ENCODE measurements at regions not wholly inside any gene's neighbourhood (a gene's known extent, or its start where the extent isn't known, plus 50 kb on each side); places are given as distances from the start of the nearest gene placed in this dataset.

DNA sequence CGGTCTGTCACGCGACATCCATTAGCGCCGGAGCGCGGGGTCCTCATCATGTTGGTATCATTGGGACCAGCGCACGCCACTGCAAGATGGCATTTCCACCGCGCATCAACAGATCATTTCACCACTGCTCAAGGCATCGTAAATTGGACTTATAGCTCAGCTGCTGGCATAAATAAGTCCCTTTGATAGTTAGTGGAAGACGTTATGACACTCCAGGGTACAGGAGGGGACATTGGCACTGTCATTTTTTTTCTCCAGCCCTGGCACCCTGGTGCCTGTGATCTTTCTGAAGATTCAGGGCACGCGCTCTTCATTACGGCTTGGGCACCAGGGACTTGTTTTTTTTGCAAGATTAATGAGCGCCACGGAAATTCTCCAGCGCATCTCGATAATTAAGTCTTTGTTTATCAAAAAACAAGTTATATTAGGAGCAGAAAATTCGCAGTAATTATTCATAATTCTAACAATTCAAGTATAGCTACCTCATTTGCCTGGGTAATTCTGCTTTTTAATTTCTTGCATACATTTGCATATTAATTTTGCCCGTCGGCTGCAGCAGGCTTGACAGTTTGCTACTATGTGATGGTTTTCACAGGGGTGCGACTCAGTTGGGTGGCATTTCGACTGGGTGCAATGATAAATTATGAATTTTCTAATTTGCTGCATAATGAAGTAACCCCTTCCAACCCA, 167.7 kb downstream of the VRK1 start:
- Histone ChIP-seq H3K4me3 (no peak overlapping the region), H3K36me3 (no peaks in the 10 kb centered on the region)

DNA sequence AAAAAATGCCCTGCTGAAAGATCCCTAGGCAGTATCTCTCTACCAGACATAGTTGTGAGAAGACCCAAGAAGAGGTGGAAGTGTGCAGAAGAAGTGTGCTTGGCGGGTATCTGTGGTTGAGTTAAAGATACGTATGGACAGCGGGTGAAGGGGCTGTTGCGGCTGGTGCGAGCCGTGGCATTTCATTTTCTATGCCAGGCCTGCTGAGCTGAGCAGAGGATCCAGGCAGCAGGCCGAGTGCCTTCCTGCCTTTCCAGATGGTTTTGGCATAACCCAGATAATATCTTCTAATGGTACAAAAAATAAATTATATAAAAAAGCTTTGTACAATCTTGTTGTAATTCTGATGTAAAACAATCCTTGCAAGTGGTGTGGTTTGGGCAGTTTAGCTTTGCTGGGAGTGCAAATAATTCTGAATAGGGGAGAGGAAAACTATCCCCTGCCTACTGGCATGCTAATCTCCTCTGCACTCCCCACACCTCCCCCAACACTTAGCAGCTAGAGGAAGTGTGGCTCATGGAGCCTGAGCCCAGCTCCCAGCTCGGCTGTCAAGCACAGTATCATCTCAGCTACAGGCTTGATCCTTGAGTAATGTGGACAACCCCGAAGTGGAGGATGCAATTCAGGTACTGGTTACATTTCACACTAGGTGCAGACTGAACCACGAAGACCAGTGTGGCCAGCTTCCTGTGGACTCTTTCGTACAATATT, 168.9 kb downstream of the VRK1 start:
- Histone ChIP-seq H3K27ac (no peak overlapping the region), H3K4me1 (no peaks in the 10 kb centered on the region), H3K4me3 (no peak overlapping the region), H3K9me3 (peaks cover under 1% of the 10 kb centered on the region), H3K27me3 (no peaks in the 10 kb centered on the region), H3K36me3 (no peaks in the 10 kb centered on the region)
- TF ChIP-seq, protein P1, sequence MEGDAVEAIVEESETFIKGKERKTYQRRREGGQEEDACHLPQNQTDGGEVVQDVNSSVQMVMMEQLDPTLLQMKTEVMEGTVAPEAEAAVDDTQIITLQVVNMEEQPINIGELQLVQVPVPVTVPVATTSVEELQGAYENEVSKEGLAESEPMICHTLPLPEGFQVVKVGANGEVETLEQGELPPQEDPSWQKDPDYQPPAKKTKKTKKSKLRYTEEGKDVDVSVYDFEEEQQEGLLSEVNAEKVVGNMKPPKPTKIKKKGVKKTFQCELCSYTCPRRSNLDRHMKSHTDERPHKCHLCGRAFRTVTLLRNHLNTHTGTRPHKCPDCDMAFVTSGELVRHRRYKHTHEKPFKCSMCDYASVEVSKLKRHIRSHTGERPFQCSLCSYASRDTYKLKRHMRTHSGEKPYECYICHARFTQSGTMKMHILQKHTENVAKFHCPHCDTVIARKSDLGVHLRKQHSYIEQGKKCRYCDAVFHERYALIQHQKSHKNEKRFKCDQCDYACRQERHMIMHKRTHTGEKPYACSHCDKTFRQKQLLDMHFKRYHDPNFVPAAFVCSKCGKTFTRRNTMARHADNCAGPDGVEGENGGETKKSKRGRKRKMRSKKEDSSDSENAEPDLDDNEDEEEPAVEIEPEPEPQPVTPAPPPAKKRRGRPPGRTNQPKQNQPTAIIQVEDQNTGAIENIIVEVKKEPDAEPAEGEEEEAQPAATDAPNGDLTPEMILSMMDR (IDR thresholded peaks at IDR 0.05): no peak
- no peak for TF ChIP-seq POLR2A (IDR thresholded peaks at IDR 0.05)
- TF ChIP-seq POLR2AphosphoS5 (IDR thresholded peaks at IDR 0.05): no peak
- no peak for TF ChIP-seq EP300 (IDR thresholded peaks at IDR 0.05)
- DNase-seq (ENCODE audit: low spot score in 2 of 2): no peak
- WGBS: 84% methylated on average over 11 of the region's 11 CpGs

More for the DNA sequence above, 167.7 kb downstream of the VRK1 start:
- DNase-seq (ENCODE audit: low spot score in 2 of 2): no peak
- H3K27ac ChIP-seq: no peak overlapping the region
- no peaks in the 10 kb centered on the region for H3K27me3 ChIP-seq
- H3K4me1 ChIP-seq: no peaks in the 10 kb centered on the region
- TF ChIP-seq EP300 (IDR thresholded peaks at IDR 0.05): no peak
- no peak for TF ChIP-seq POLR2AphosphoS5 (IDR thresholded peaks at IDR 0.05)
- TF ChIP-seq POLR2A (IDR thresholded peaks at IDR 0.05): no peak
- TF ChIP-seq, protein P1 (IDR thresholded peaks at IDR 0.05): no peak
- 92% methylated on average over 25 of the region's 25 CpGs for WGBS
- H3K9me3 ChIP-seq: no peaks in the 10 kb centered on the region

DNA sequence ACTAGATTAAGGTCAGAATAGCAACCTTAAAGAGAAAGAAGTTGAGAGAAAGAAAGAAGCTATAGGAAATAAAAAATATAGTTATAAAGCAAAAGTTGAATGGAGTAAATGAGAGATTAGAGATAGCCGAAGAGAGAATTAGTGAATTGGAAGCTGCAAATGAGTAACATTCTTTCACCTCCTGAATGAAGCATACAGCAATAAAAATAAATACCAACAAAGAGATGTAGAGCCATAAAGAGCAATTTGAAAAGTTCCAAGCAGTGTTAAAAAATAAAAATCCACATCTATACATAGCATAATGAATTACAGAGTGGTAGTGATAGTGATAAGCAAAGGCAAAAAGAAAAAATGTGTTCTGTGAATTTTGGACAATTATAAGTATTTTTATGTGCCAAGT, 177.9 kb downstream of the VRK1 start:
- no peak for TF ChIP-seq POLR2A (IDR thresholded peaks at IDR 0.05)
- TF ChIP-seq, protein P1 (IDR thresholded peaks at IDR 0.05): no peak
- no peak for TF ChIP-seq POLR2AphosphoS5 (IDR thresholded peaks at IDR 0.05)
- no peak for TF ChIP-seq EP300 (IDR thresholded peaks at IDR 0.05)
- Histone ChIP-seq H3K27ac (no peak overlapping the region), H3K27me3 (peaks cover 8% of the 10 kb centered on the region), H3K9me3 (peaks cover 28% of the 10 kb centered on the region), H3K4me1 (no peaks in the 10 kb centered on the region), H3K36me3 (no peaks in the 10 kb centered on the region), H3K4me3 (no peak overlapping the region)
- no peak for DNase-seq (ENCODE audit: low spot score in 2 of 2)
- WGBS: 93% methylated on average over 1 of the region's 1 CpG

DNA sequence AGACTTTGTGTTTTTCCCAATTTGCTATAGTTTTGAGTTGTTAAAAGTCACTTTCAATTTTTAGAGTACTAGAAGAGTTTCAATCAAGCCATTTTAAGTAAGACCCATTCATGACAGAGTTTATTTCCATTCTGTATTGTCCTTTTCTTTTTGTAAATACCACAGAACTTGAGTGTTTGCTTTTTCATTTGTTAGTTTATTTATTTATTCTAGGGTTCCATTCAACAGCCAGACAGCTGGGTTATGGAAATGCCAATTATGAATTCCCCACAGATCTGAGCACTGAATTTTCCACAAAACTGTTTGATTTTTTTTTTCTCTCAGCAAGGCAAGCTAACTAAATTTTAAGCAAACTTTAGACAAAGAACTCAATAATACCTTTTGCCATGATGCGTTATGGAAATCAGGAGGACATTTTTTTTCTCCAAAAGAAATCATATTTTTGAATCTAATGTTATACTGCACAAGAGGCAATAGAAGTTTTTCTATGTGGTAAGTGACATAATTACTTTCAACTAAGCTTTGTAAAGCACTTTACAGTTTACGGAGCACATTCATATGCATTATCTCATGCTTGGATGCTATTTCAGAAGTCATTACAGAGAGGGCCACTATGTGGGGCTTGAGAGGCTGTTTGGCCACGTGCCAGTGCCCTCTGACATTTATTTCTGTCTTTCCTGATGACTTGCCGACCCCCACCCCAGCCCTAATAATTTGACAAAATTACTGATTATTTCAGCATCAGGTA, 181.5 kb downstream of the VRK1 start:
- Histone ChIP-seq H3K36me3 (no peaks in the 10 kb centered on the region), H3K9me3 (peaks cover 17% of the 10 kb centered on the region), H3K27me3 (peaks cover 8% of the 10 kb centered on the region), H3K4me1 (no peaks in the 10 kb centered on the region), H3K4me3 (no peak overlapping the region), H3K27ac (no peak overlapping the region)
- TF ChIP-seq POLR2AphosphoS5 (IDR thresholded peaks at IDR 0.05) (no peak), EP300 (IDR thresholded peaks at IDR 0.05) (no peak), POLR2A (IDR thresholded peaks at IDR 0.05) (no peak)
- TF ChIP-seq, protein P1 (IDR thresholded peaks at IDR 0.05): no peak
- DNase-seq (ENCODE audit: low spot score in 2 of 2): no peak
- WGBS: 51% methylated on average over 4 of the region's 4 CpGs

DNA sequence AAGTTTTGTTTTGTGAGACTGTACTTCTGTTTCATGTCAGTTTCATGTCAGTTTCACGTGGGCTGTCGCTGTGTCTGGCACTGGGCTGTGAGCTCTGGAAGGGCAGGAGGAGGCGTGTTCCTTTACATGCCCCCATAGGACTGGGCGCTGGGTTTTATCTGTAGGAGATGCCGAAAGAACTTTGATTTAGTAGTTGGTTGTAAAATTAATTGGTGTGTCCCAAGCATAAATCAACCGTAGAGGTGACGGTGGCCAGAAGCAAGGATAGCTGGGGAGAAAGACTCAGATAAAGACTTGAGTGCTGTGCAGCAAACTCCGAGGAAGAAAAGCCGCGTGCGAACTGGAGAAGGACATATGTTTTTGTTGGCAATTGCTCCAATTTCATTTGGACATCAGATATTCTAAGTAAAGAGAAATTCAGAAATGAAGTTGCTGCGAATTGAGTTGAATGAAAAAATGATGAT, 182.5 kb downstream of the VRK1 start:
- Histone ChIP-seq H3K4me3 (no peak overlapping the region), H3K27me3 (peaks cover 8% of the 10 kb centered on the region), H3K9me3 (peaks cover 9% of the 10 kb centered on the region), H3K36me3 (no peaks in the 10 kb centered on the region), H3K27ac (no peak overlapping the region), H3K4me1 (no peaks in the 10 kb centered on the region)
- TF ChIP-seq POLR2A (IDR thresholded peaks at IDR 0.05): no peak
- TF ChIP-seq EP300 (IDR thresholded peaks at IDR 0.05): no peak
- WGBS: 14% methylated on average over 12 of the region's 12 CpGs
- DNase-seq (ENCODE audit: low spot score in 2 of 2): no peak

Data from suprapubic skin (tissue), 4 donors.